Natural killer cell (primary cell): ENCODE measurements at regions not wholly inside any gene's neighbourhood (a gene's known extent, or its start where the extent isn't known, plus 50 kb on each side); places are given as distances from the start of the nearest gene placed in this dataset.

Experiments used
- ATAC-seq, 3 donors: fragments of 150-1000 bp in 2 of 3; fragments of 200-7000 bp in 1 of 3; cut with Tn5 transposase; 1 replicate in 1 of 3; 2 replicates in 2 of 3; pipeline ENCODE4 v1.10.0; 2021; ENCODE audit warnings: mild to moderate bottlenecking in 2 of 3, moderate library complexity in 2 of 3
- DNase-seq, 2 donors: peaks; one replicate each; pipeline versions ENCODE4 v3.0.0 to v3.0.0-alpha.2; 2013 to 2021; ENCODE audit warnings: mixed read lengths in 1 of 2
- H3K27ac ChIP-seq: one replicate; pipeline ENCODE4 v1.5.1; 2013; ENCODE audit warnings: mild to moderate bottlenecking, low read length
- H3K27me3 ChIP-seq: one replicate; pipeline ENCODE4 v1.6.1; 2013; ENCODE audit warnings: low read length; ENCODE audit not compliant: control insufficient read depth, insufficient read depth
- H3K36me3 ChIP-seq: one replicate; pipeline ENCODE4 v1.6.1; 2013; ENCODE audit warnings: low read length; ENCODE audit not compliant: control insufficient read depth, insufficient read depth
- H3K4me1 ChIP-seq: one replicate; pipeline ENCODE4 v1.6.1; 2013; ENCODE audit warnings: low read length; ENCODE audit not compliant: control insufficient read depth, insufficient read depth
- H3K4me3 ChIP-seq: one replicate; pipeline ENCODE4 v1.5.1; 2013; ENCODE audit warnings: low read length
- H3K9me3 ChIP-seq: one replicate; pipeline ENCODE4 v1.6.1; 2013; ENCODE audit warnings: low read length; ENCODE audit not compliant: control insufficient read depth, insufficient read depth
- H3K27ac Mint-ChIP-seq, 2 donors: one replicate each; pipeline ENCODE4 v1.8.0; 2022; ENCODE audit warnings: mild to moderate bottlenecking in 2 of 2, mixed read lengths in 2 of 2, moderate library complexity in 1 of 2
- H3K27me3 Mint-ChIP-seq, 2 donors: one replicate each; pipeline ENCODE4 v1.8.0; 2022; ENCODE audit warnings: low read depth in 2 of 2, mixed read lengths in 2 of 2
- H3K36me3 Mint-ChIP-seq: one replicate; pipeline ENCODE4 v1.8.0; 2022; ENCODE audit warnings: mixed read lengths
- H3K4me1 Mint-ChIP-seq, 2 donors: one replicate each; pipeline ENCODE4 v1.8.0; 2022; ENCODE audit warnings: mixed read lengths in 2 of 2
- H3K4me3 Mint-ChIP-seq: one replicate; pipeline ENCODE4 v1.8.0; 2022; ENCODE audit warnings: mild to moderate bottlenecking, moderate library complexity, mixed read lengths
- H3K9me3 Mint-ChIP-seq, 2 donors: one replicate each; pipeline ENCODE4 v1.8.0; 2022; ENCODE audit warnings: mixed read lengths in 2 of 2
- WGBS: methylation state at CpG from one replicate; pipeline ENCODE4 v1.1.7; 2013; ENCODE audit warnings: missing lambda C conversion rate; ENCODE audit not compliant: insufficient coverage; 5-methylcytosine and 5-hydroxymethylcytosine counted together
- intact Hi-C: fragments of 100-400 bp; cut with micrococcal nuclease; formaldehyde crosslinking; loops from one replicate; pipeline ENCODE4 v1.14.2; 2022
- TF ChIP-seq, protein P1 (sequence below): fragments of 200-600 bp; IDR thresholded peaks from one replicate; pipeline ENCODE4 v1.8.0; 2022; ENCODE audit warnings: antibody characterized with exemption

DNA sequence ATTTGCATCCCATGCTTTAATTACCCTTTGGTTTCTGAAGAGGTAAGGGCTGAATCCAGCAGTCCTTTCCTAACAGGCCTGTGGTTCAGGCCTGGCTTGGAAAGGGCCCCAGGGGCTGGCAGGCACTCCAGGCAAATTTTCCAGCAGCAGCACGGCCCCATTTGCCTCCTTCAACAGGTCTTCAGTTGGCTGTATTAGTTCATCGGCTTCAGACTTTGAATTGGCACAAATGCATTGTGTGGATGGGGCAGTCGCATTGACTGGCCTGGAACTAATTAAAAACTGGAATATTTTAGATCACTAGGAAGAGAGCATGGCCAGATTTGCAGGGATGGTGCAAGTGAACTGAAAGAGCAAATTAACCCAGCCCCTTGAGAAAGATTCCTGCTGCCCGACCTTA, 207.8 kb upstream of the MCTP2 start:
- no peak for ATAC-seq
- Mint-ChIP-seq H3K36me3 (no peaks in the 10 kb centered on the region), H3K9me3 (no peaks in the 10 kb centered on the region), H3K27me3 (peaks cover 29 to 57% of the 10 kb centered on the region in 2 donors), H3K4me1 (no peaks in the 10 kb centered on the region), H3K4me3 (no peak overlapping the region), H3K27ac (no peak overlapping the region)
- Histone ChIP-seq H3K4me3 (no peak overlapping the region), H3K9me3 (no peaks in the 10 kb centered on the region), H3K36me3 (no peaks in the 10 kb centered on the region), H3K4me1 (no peaks in the 10 kb centered on the region), H3K27me3 (no peaks in the 10 kb centered on the region), H3K27ac (no peak overlapping the region)
- no peak for DNase-seq
- intact Hi-C loops = no loop called here
- TF ChIP-seq, protein P1, sequence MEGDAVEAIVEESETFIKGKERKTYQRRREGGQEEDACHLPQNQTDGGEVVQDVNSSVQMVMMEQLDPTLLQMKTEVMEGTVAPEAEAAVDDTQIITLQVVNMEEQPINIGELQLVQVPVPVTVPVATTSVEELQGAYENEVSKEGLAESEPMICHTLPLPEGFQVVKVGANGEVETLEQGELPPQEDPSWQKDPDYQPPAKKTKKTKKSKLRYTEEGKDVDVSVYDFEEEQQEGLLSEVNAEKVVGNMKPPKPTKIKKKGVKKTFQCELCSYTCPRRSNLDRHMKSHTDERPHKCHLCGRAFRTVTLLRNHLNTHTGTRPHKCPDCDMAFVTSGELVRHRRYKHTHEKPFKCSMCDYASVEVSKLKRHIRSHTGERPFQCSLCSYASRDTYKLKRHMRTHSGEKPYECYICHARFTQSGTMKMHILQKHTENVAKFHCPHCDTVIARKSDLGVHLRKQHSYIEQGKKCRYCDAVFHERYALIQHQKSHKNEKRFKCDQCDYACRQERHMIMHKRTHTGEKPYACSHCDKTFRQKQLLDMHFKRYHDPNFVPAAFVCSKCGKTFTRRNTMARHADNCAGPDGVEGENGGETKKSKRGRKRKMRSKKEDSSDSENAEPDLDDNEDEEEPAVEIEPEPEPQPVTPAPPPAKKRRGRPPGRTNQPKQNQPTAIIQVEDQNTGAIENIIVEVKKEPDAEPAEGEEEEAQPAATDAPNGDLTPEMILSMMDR = no peak
- WGBS = 88% methylated on average over 4 of the region's 4 CpGs

DNA sequence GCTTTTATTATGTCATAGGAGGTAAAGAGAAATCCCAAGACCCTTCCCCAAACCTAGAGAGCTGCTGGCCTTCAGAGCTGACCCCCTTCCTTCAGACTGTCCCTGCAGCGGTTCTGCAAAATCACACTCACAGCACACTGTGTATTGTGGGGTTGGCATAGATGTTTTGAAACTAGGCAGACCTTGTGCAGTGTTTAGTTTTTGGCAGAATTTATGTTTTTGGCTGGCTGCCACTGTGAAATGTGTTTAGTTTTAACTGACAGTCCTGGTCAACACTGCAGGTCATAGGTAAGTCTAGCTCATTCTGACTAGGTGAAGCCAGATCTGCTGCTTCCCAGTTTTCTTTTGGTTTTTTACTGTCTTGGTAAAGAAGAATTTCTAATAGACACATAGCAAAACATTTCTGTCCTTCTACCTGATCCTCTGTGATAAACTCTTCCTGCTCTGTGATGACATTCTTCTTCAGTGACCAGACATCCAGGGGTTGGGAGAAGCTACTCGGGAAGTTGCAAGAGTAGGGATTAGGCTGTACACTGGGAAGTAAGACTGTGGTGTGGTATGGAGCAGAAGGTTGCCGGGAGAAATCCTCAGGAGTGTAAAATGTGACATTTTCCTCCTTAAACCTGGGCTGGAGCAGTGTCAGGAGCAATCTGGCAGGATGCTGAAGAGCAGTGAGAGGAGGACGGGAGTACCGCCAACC, 209.6 kb upstream of the MCTP2 start:
- H3K4me1 Mint-ChIP-seq = no peaks in the 10 kb centered on the region
- WGBS = 88% methylated on average over 4 of the region's 5 CpGs
- H3K36me3 ChIP-seq = no peaks in the 10 kb centered on the region
- H3K27ac Mint-ChIP-seq = no peak overlapping the region
- no peak overlapping the region for H3K4me3 ChIP-seq
- TF ChIP-seq, protein P1 = no peak
- no peaks in the 10 kb centered on the region for H3K9me3 ChIP-seq
- H3K4me1 ChIP-seq = no peaks in the 10 kb centered on the region
- intact Hi-C loops = no loop called here
- H3K27ac ChIP-seq = no peak overlapping the region
- peaks cover 23 to 46% of the 10 kb centered on the region in 2 donors for H3K27me3 Mint-ChIP-seq
- DNase-seq (no peak), ATAC-seq (no peak)
- H3K27me3 ChIP-seq = no peaks in the 10 kb centered on the region
- H3K9me3 Mint-ChIP-seq = no peaks in the 10 kb centered on the region
- no peaks in the 10 kb centered on the region for H3K36me3 Mint-ChIP-seq
- H3K4me3 Mint-ChIP-seq = no peak overlapping the region

DNA sequence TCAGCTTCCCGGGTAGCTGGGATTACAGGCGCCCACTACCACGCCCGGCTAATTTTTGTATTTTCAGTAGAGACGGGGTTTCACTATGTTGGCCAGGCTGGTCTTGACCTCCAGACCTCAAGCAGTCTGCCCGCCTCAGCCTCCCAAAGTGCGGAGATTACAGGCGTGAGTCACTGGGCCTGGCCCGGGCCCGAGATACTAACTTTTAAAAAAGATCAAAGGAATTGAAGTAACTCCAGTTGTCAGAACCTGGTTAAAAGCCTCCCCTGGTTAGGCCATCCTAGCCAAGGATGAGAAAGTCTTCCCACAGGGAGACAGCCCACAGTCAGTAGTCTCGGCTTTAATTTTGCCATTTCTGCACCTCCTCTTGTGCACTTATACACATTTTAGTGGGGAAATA, 212.3 kb upstream of the MCTP2 start:
- H3K4me3 Mint-ChIP-seq = no peak overlapping the region
- H3K9me3 ChIP-seq = no peaks in the 10 kb centered on the region
- no peak for ATAC-seq

More for the DNA sequence above, 212.3 kb upstream of the MCTP2 start:
- intact Hi-C loops = no loop called here
- Histone ChIP-seq H3K4me1 (no peaks in the 10 kb centered on the region), H3K27me3 (no peaks in the 10 kb centered on the region), H3K27ac (no peak overlapping the region), H3K36me3 (no peaks in the 10 kb centered on the region), H3K4me3 (no peak overlapping the region)
- no peak for DNase-seq
- TF ChIP-seq, protein P1 = no peak
- H3K36me3 Mint-ChIP-seq = no peaks in the 10 kb centered on the region
- H3K4me1 Mint-ChIP-seq = no peaks in the 10 kb centered on the region
- H3K27ac Mint-ChIP-seq = no peak overlapping the region
- WGBS = 95% methylated on average over 11 of the region's 11 CpGs
- peaks cover 0 to 2% of the 10 kb centered on the region in 2 donors for H3K9me3 Mint-ChIP-seq
- H3K27me3 Mint-ChIP-seq = peaks cover 12 to 35% of the 10 kb centered on the region in 2 donors
